ENCODE measurements at regions not wholly inside any gene's neighbourhood (a gene's known extent, or its start where the extent isn't known, plus 50 kb on each side); places are given as distances from the start of the nearest gene placed in this dataset.

- no peak for TF ChIP-seq GFI1B (tag by site-specific recombination; IDR thresholded peaks at IDR 0.05)
- no peak for TF ChIP-seq ZSCAN30 (tag by site-specific recombination; IDR thresholded peaks at IDR 0.05)
- no peak for TF ChIP-seq ZNF558 (tag by site-specific recombination; IDR thresholded peaks at IDR 0.05)
- no peak for TF ChIP-seq BCL11A (tag by site-specific recombination; IDR thresholded peaks at IDR 0.05; ENCODE audit: low read depth)
Observed at GRCh38 chr13:31955101-31955500, 76.5 kb upstream of the FRY start (continued).

- Histone ChIP-seq H3K9me3 (ENCODE audit: control insufficient read depth, insufficient read depth, low read depth, low read length) (no peaks in the 10 kb centered on the region), H3K36me3 (ENCODE audit: control insufficient read depth in 2 of 2, insufficient read depth in 1 of 2, low read length in 2 of 2) (no peaks in the 10 kb centered on the region), H3K27ac (ENCODE audit: extremely low read depth, low read depth, low read length) (no peak overlapping the region), H3K4me3 (ENCODE audit: low read depth, low read length) (no peak overlapping the region), H3K4me1 (ENCODE audit: control insufficient read depth, insufficient read depth, low read length) (no peaks in the 10 kb centered on the region)
- no peak for TF ChIP-seq ZNF121 (tag by site-specific recombination; IDR thresholded peaks at IDR 0.05)
- TF ChIP-seq ZNF211 (tag by site-specific recombination; IDR thresholded peaks at IDR 0.05; ENCODE audit: low read depth) = no peak
- TF ChIP-seq ZNF18 (tag by site-specific recombination; IDR thresholded peaks at IDR 0.05) = no peak
- no peak for TF ChIP-seq ZNF555 (tag by site-specific recombination; conservative IDR thresholded peaks at IDR 0.05)
- TF ChIP-seq HOXA7 (CRISPR knock-in tag; IDR thresholded peaks at IDR 0.05; ENCODE audit: borderline replicate concordance) = no peak
- ChIA-PET CTCF (no interaction called here), POLR2A (no interaction called here)
Observed at GRCh38 chr13:31955741-31956140, 75.8 kb upstream of the FRY start.

GRCh38 chr13:31956980-31957644 is 74.5 kb upstream of the FRY start:
- H3K4me1 ChIP-seq (ENCODE audit: control insufficient read depth, insufficient read depth, low read length) = no peaks in the 10 kb centered on the region
- ChIA-PET POLR2A (interaction anchor here (0.6 kb wide), 1 partner anchor 29 kb away, joined by 6 read pairs; no protein-coding TSS in a partner anchor), CTCF (no interaction called here)
- no peak overlapping the region for H3K4me3 ChIP-seq (ENCODE audit: low read depth, low read length)
- H3K27ac ChIP-seq (ENCODE audit: extremely low read depth, low read depth, low read length) = no peak overlapping the region
- H3K9me3 ChIP-seq (ENCODE audit: control insufficient read depth, insufficient read depth, low read depth, low read length) = no peaks in the 10 kb centered on the region
- H3K36me3 ChIP-seq (ENCODE audit: control insufficient read depth in 2 of 2, insufficient read depth in 1 of 2, low read length in 2 of 2) = no peaks in the 10 kb centered on the region
- TF ChIP-seq ZNF133 (tag by site-specific recombination; IDR thresholded peaks at IDR 0.05) (no peak), TSHZ1 (tag by site-specific recombination; IDR thresholded peaks at IDR 0.05; ENCODE audit: borderline replicate concordance) (no peak), ZNF560 (tag by site-specific recombination; IDR thresholded peaks at IDR 0.05; ENCODE audit: borderline replicate concordance) (no peak), TCF7L2 (IDR thresholded peaks at IDR 0.05; ENCODE audit: borderline replicate concordance, low read depth, low read length) (no peak), ZNF18 (tag by site-specific recombination; IDR thresholded peaks at IDR 0.05) (no peak), ZNF354C (tag by site-specific recombination; IDR thresholded peaks at IDR 0.05; ENCODE audit: borderline replicate concordance, low read depth) (no peak), ZNF529 (tag by site-specific recombination; IDR thresholded peaks at IDR 0.05; ENCODE audit: insufficient replicate concordance) (no peak), ZNF324 (tag by site-specific recombination; IDR thresholded peaks at IDR 0.05) (no peak), ZNF677 (tag by site-specific recombination; IDR thresholded peaks at IDR 0.05) (no peak), CTCF (tag by site-specific recombination; IDR thresholded peaks at IDR 0.05) (no peak), ZNF416 (tag by site-specific recombination; IDR thresholded peaks at IDR 0.05) (no peak), ZBTB11 (tag by site-specific recombination; conservative IDR thresholded peaks at IDR 0.05; ENCODE audit: low read depth) (no peak)
